ENCODE measurements at regions not wholly inside any gene's neighbourhood (a gene's known extent, or its start where the extent isn't known, plus 50 kb on each side); places are given as distances from the start of the nearest gene placed in this dataset.

- no peak overlapping the region for H3K27ac ChIP-seq
- no peaks in the 10 kb centered on the region for H3K36me3 ChIP-seq
- DNase-seq: no peak
- no peak overlapping the region for H3K4me3 ChIP-seq (ENCODE audit: low read depth, low read length)
- no peaks in the 10 kb centered on the region for H3K9me3 ChIP-seq (ENCODE audit: severe bottlenecking)
- TF ChIP-seq, protein P1, sequence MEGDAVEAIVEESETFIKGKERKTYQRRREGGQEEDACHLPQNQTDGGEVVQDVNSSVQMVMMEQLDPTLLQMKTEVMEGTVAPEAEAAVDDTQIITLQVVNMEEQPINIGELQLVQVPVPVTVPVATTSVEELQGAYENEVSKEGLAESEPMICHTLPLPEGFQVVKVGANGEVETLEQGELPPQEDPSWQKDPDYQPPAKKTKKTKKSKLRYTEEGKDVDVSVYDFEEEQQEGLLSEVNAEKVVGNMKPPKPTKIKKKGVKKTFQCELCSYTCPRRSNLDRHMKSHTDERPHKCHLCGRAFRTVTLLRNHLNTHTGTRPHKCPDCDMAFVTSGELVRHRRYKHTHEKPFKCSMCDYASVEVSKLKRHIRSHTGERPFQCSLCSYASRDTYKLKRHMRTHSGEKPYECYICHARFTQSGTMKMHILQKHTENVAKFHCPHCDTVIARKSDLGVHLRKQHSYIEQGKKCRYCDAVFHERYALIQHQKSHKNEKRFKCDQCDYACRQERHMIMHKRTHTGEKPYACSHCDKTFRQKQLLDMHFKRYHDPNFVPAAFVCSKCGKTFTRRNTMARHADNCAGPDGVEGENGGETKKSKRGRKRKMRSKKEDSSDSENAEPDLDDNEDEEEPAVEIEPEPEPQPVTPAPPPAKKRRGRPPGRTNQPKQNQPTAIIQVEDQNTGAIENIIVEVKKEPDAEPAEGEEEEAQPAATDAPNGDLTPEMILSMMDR (IDR thresholded peaks at IDR 0.05; ENCODE audit: low read depth, low read length): no peak
- H3K27me3 ChIP-seq (ENCODE audit: insufficient read depth, low read depth, severe bottlenecking): no peaks in the 10 kb centered on the region
Measured at GRCh38 chr7:85693326-85693725, 506.5 kb upstream of the SEMA3D start.

DNA sequence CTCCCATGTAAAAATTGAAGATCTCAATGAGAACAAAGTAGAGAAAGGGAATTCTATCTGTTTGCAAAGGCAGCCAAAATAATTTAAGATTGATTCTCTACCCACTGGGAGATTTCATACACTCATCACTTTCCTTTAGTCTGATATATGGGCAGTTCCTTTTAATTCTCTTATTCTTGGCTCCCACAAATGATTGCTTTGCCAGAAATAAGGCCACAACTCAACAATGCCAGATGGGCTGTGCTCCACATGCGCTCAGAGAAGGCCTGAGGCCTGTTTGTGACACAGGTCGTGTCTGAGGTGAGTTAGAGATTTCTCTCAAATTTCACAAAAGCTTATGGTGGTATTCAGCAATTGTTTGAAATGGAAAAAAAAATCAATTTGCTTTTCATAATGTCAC lies 501.9 kb upstream of the SEMA3D start:
- TF ChIP-seq, protein P1 (IDR thresholded peaks at IDR 0.05; ENCODE audit: low read depth, low read length): no peak
- DNase-seq: no peak
- Histone ChIP-seq H3K36me3 (no peaks in the 10 kb centered on the region), H3K9me3 (ENCODE audit: severe bottlenecking) (no peaks in the 10 kb centered on the region), H3K27ac (no peak overlapping the region), H3K27me3 (ENCODE audit: insufficient read depth, low read depth, severe bottlenecking) (no peaks in the 10 kb centered on the region), H3K4me3 (ENCODE audit: low read depth, low read length) (no peak overlapping the region)

DNA sequence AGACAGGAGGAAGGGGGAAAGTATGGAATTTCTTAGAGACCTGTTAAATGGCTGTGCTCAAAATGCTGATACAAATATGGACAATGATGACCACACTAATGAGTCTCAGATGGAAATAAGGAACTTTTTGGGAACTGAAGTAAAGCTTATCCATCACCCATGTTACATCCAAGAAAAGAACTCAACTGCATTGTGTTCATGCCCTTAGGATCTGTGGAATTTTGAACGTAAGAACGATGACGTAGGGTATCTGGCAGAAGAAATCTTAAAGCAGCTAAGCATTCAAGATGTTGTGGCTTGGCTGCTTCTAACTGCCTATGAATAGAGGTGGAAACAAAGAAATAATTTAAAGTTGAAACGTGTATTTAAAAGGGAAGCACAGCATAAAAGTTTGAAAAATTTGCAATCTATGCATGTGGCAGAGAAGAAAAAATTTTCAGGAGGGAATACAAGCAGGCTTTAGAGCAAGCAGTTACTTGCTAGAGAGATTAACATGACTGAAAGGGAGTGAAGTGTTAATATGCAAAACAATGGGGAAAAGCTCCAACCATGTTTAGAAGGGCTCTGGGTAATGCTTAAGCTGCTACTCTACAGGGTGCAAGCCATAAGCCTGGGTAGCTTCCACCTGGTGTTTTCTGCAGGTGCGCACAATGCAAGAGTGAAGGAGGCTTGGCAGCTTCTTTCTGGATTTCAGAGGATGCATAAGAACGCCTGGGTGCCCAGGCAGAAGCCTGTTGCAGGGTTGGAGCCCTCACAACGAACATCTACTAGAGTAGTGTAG lies 499.7 kb upstream of the SEMA3D start:
- TF ChIP-seq, protein P1 (IDR thresholded peaks at IDR 0.05; ENCODE audit: low read depth, low read length): no peak
- no peak overlapping the region for H3K4me3 ChIP-seq (ENCODE audit: low read depth, low read length)
- no peak overlapping the region for H3K27ac ChIP-seq
- H3K27me3 ChIP-seq (ENCODE audit: insufficient read depth, low read depth, severe bottlenecking): no peaks in the 10 kb centered on the region
- no peaks in the 10 kb centered on the region for H3K9me3 ChIP-seq (ENCODE audit: severe bottlenecking)
- H3K36me3 ChIP-seq: no peaks in the 10 kb centered on the region
- no peak for DNase-seq

GRCh38 chr7:85685901-85686300 lies 499.0 kb upstream of the SEMA3D start:
- no peaks in the 10 kb centered on the region for H3K9me3 ChIP-seq (ENCODE audit: severe bottlenecking)
- H3K27me3 ChIP-seq (ENCODE audit: insufficient read depth, low read depth, severe bottlenecking): no peaks in the 10 kb centered on the region
- H3K36me3 ChIP-seq: no peaks in the 10 kb centered on the region
- TF ChIP-seq, protein P1 (IDR thresholded peaks at IDR 0.05; ENCODE audit: low read depth, low read length): no peak
- no peak overlapping the region for H3K4me3 ChIP-seq (ENCODE audit: low read depth, low read length)
- DNase-seq: no peak
- H3K27ac ChIP-seq: no peak overlapping the region

GRCh38 chr7:85682833-85683620 lies 496.2 kb upstream of the SEMA3D start:
- no peaks in the 10 kb centered on the region for H3K27me3 ChIP-seq (ENCODE audit: insufficient read depth, low read depth, severe bottlenecking)
- no peak overlapping the region for H3K4me3 ChIP-seq (ENCODE audit: low read depth, low read length)
- DNase-seq: no peak
- H3K9me3 ChIP-seq (ENCODE audit: severe bottlenecking): no peaks in the 10 kb centered on the region
- H3K36me3 ChIP-seq: no peaks in the 10 kb centered on the region
- TF ChIP-seq, protein P1 (IDR thresholded peaks at IDR 0.05; ENCODE audit: low read depth, low read length): no peak
- H3K27ac ChIP-seq: no peak overlapping the region
